ENCODE measurements at regions not wholly inside any gene's neighbourhood (a gene's known extent, or its start where the extent isn't known, plus 50 kb on each side); places are given as distances from the start of the nearest gene placed in this dataset.
A peak's percentile ranks its signal among the peaks of the same experiment; 100 is the strongest.
"Not testable (repeated sequence)": the region's sequence is repeated elsewhere in the genome, so short reads cannot be mapped to it uniquely, and the experiment has no call there.

DNA sequence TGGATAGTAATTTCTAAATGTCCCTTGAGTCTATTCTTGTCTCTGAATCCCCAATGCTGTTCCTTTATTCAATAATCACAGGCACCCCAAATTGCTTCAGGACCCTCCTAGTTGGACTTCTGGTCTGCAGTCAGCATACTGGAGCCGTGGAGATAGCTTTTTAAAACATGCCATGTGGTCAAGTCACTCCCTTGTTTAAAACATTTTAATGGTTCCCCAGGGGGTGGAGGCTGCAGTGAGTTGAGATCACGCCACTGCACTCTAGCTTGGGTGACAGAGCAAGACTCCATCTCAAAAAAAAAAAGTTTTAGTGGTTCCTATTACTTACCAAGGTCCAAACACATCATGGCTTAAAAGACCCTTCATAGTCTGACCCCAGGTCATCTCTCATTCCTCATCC lies 220.3 kb downstream of the ADAMTS15 start:
- Histone ChIP-seq H3K27me3 (no peaks in the 10 kb centered on the region), H3K4me1 (peaks cover 10% of the 10 kb centered on the region), H3K27ac (no peak overlapping the region), H3K9me3 (replicated peaks) (no peaks in the 10 kb centered on the region), H3K36me3 (no peaks in the 10 kb centered on the region), H3K4me3 (no peak overlapping the region)
- DNase-seq = no peak

DNA sequence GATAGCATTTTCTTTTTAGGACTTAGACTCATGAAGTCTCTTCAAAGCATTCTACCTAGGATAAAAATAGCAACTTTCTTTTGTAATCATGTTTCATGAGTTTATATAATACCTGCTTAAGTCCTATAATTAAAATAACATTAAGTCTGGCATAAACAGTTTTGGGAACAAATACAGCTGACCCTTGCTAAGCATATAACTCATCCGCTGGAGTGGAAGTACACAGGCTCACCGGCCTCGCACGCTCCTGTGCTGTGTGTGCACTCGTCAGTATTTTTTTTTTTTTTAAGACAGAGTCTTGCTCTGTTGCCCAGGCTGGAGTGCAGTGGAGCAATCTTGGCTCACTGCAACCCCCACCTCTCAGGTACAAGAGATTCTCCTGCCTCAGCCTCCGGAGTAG lies 221.8 kb downstream of the ADAMTS15 start:
- Histone ChIP-seq H3K9me3 (replicated peaks) (no peaks in the 10 kb centered on the region), H3K4me1 (peaks cover 23% of the 10 kb centered on the region), H3K36me3 (no peaks in the 10 kb centered on the region), H3K4me3 (no peak overlapping the region), H3K27me3 (no peaks in the 10 kb centered on the region), H3K27ac (no peak overlapping the region)
- DNase-seq = no peak

DNA sequence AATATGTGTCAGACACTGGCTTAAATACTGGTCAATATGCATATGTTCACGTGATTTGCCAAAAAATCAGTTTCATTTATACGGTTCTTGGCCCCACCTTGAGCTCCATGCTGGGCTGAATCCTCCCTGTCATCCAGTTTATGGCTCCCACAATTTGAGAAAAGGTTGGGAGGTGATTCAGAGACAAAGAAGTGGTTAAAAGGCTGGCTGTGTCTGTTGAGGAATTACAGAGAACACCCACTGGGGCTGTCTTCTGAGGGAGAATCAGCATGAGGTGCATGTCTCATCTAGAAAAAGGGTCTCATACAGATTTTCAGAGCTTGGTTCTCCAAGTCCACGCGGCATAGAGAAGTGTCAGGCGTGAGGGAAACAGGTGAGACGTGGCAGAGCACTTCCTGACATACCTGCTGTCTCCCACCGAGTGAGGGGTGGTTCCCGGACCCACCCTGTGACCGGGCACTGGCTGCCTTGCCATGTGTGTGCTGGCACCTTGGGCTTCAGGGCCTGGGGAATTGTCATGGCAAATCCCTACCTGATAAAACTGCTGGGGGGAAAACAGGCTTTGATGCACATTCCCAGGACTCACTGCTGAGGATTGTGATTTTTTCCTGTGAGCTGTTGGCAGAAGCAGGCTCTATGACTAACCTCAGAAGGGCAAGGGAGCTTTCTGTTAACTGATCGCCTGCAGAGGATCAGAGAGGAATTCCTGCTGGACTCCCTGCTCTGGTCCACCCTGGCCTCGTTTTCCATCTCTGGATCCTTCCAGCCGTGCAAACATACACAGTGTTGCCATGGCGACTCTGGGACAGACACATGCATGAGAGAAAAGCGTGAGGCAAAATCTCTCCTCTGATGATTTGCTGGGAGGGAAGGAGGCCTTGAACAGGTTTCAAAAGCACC lies 223.6 kb downstream of the ADAMTS15 start:
- no peaks in the 10 kb centered on the region for H3K36me3 ChIP-seq
- no peaks in the 10 kb centered on the region for H3K9me3 ChIP-seq (replicated peaks)
- H3K4me1 ChIP-seq = peaks cover 39% of the 10 kb centered on the region
- DNase-seq = peak in 1 of 2 experiments; percentile 16
- H3K27me3 ChIP-seq = no peaks in the 10 kb centered on the region
- no peak overlapping the region for H3K4me3 ChIP-seq
- H3K27ac ChIP-seq = no peak overlapping the region

GRCh38 chr11:130672911-130673310 lies 224.5 kb downstream of the ADAMTS15 start:
- H3K4me1 ChIP-seq = peaks cover 46% of the 10 kb centered on the region
- H3K27ac ChIP-seq = no peak overlapping the region
- peak in 1 of 2 experiments; percentile 23 for DNase-seq

DNA sequence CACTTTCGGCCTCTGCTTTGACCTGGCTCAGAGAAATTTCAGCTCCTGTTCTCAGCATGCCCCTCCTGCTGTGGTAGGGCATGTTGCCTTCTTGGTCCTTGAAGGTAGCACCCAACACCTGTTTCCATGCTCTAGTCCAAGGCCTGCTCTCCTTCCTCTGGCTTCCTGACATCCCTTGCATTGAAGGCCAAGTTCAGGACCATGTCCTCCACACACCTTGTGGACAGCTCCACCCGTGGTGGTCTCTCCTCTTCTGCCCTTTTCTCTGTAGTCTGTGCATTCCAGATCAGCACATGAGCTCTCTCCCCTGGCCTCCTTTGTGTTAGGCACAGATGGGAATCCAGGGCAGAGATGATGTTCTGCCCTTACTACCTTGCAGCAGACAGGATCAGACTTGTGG lies 225.3 kb downstream of the ADAMTS15 start:
- H3K27me3 ChIP-seq = no peaks in the 10 kb centered on the region
- no peak overlapping the region for H3K27ac ChIP-seq
- H3K36me3 ChIP-seq = no peaks in the 10 kb centered on the region
- peaks cover 49% of the 10 kb centered on the region for H3K4me1 ChIP-seq
- DNase-seq = peak; percentile 24 to 29
- no peak overlapping the region for H3K4me3 ChIP-seq
- H3K9me3 ChIP-seq (replicated peaks) = no peaks in the 10 kb centered on the region; the same call in none of the 2 replicates

More at GRCh38 chr11:130672911-130673310, 224.5 kb downstream of the ADAMTS15 start:
- Histone ChIP-seq H3K4me3 (no peak overlapping the region), H3K36me3 (no peaks in the 10 kb centered on the region), H3K9me3 (replicated peaks) (no peaks in the 10 kb centered on the region; the same call in 1 of the 2 replicates), H3K27me3 (no peaks in the 10 kb centered on the region)

- H3K36me3 ChIP-seq = no peaks in the 10 kb centered on the region
- H3K27me3 ChIP-seq = no peaks in the 10 kb centered on the region
- DNase-seq = peak in 1 of 2 experiments; percentile 52
- H3K27ac ChIP-seq = peak overlapping the region; percentile 87
- peaks cover 49% of the 10 kb centered on the region for H3K4me1 ChIP-seq
- no peak overlapping the region for H3K4me3 ChIP-seq
- no peaks in the 10 kb centered on the region; the same call in none of the 2 replicates for H3K9me3 ChIP-seq (replicated peaks)
These were observed 226.4 kb downstream of the ADAMTS15 start for GRCh38 chr11:130674686-130675308.

GRCh38 chr11:130675371-130675821 lies 227.0 kb downstream of the ADAMTS15 start:
- no peaks in the 10 kb centered on the region for H3K36me3 ChIP-seq
- H3K4me3 ChIP-seq = no peak overlapping the region
- H3K27ac ChIP-seq = peak overlapping the region; percentile 87
- no peaks in the 10 kb centered on the region for H3K27me3 ChIP-seq
- peak; percentile 93 to 96 for DNase-seq
- H3K9me3 ChIP-seq (replicated peaks) = no peaks in the 10 kb centered on the region; the same call in none of the 2 replicates
- peaks cover 49% of the 10 kb centered on the region for H3K4me1 ChIP-seq

GRCh38 chr11:130675917-130676316 lies 227.5 kb downstream of the ADAMTS15 start:
- Histone ChIP-seq H3K4me3 (no peak overlapping the region), H3K36me3 (no peaks in the 10 kb centered on the region), H3K9me3 (replicated peaks) (no peaks in the 10 kb centered on the region; the same call in none of the 2 replicates), H3K4me1 (peaks cover 49% of the 10 kb centered on the region), H3K27ac (peak overlapping the region; percentile 87), H3K27me3 (no peaks in the 10 kb centered on the region)
- DNase-seq = no peak

DNA sequence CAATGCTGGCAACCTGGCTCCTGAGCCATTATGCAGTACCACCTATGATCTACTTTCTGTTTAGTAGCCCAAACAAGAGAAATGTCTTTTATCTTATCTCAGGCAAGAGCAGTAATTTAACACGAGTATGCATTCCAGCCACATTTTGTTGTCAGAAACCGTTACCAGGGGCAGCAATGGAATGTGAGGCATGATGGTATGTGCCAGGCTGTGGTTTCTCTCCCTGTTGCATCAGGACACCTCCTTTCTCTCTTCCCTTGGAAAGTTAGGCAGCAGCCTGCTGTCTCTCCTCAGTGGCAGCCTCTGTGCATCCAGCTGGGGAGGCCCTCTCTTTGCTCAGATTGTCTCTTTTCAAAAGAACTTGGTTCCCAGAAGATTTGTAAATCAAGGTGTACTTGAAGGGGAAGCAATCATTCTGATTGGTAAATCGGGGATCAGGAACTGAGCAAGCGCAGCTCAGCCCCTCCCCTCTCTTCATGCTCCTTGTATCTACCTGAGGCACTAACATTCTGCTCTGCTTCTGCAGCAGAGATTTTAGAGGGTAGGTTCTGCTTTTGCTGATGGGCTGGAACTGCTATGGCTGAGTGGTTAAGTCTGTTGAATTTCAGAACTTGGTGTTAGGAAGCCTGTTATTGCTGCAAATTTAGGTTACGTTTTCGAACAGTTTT lies 229.2 kb downstream of the ADAMTS15 start:
- Histone ChIP-seq H3K27me3 (no peaks in the 10 kb centered on the region), H3K36me3 (no peaks in the 10 kb centered on the region), H3K9me3 (replicated peaks) (no peaks in the 10 kb centered on the region; the same call in none of the 2 replicates), H3K27ac (peak overlapping the region; percentile 53), H3K4me3 (no peak overlapping the region), H3K4me1 (peaks cover 47% of the 10 kb centered on the region)
- peak; percentile 51 to 63 for DNase-seq

DNA sequence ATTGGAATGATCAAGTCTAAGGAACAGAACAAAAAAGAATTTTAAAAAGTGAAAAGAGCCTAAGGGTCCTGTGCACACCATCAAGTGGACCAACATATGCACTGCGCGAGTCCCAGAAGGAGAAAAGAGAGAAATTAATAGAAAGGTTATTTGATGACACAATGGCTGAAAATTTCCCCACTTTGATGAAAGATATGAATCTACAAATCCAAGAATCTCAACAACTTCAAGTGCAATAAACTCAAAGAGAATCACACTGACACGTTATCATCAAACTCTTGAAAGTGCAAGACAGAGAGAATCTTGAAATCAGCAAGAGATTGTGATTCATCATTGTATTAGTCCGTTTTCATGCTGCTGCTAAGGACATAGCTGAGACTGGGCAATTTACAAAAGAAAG lies 230.8 kb downstream of the ADAMTS15 start:
- H3K36me3 ChIP-seq = no peaks in the 10 kb centered on the region
- H3K4me1 ChIP-seq = peaks cover 36% of the 10 kb centered on the region
- H3K9me3 ChIP-seq (replicated peaks) = no peaks in the 10 kb centered on the region; the same call in none of the 2 replicates
- no peak for DNase-seq
- H3K27ac ChIP-seq = no peak overlapping the region
- no peak overlapping the region for H3K4me3 ChIP-seq
- no peaks in the 10 kb centered on the region for H3K27me3 ChIP-seq

DNA sequence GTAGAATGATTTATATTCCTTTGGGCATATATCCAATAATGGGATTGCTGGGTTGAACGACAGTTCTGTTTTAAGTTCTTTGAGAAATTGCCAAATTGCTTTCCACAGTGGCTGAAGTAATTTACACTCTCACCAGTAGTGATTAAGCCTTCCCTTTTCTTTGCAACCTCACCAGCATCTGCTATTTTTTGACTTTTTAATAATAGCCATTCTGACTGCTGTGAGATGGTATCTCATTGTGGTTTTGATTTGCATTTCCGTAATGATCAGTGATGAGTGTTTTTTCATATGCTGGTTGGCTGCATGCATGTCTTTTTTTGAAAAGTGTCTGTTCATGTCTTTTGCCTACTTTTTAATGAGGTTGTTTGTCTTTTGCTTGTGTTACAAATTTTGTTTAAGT lies 233.8 kb downstream of the SNX19 start:
- not testable (repeated sequence) for H3K36me3 ChIP-seq; H3K27me3 ChIP-seq; H3K4me3 ChIP-seq; H3K27ac ChIP-seq; H3K4me1 ChIP-seq; DNase-seq; H3K9me3 ChIP-seq (replicated peaks)

DNA sequence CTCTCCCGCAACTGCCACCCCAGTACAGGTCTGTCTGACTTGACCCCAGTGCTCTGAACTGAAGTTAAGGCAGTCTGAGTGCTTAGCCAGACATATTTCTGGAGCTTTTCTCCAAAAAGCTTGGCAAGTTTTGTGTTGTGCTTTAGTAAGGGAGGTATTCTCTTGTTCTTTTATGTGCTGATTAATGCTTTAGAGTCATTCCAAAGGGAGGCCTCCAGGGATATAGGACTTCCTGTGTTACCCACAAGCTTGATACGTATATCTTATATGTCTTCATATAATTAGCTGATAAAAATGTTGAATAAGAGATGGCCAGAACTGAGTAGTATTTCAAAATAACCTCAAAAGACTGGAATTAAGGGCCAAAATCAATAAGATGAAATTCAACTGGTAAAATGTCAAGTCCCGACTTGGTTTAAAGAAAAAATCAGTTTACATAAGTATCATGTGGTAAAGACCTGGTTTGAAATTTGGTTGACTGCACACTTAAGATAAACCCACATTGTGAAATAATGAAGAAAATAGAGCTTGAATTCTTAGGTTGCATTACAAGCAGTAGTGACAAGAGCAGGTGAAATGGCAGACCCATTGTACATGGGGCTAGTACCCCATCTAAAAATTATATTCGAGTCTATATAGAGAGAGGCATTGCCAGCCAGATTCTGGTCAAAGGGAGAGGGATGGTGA lies 226.9 kb downstream of the SNX19 start:
- DNase-seq = no peak
- Histone ChIP-seq H3K4me1 (no peaks in the 10 kb centered on the region), H3K9me3 (replicated peaks) (no peaks in the 10 kb centered on the region), H3K4me3 (no peak overlapping the region), H3K27me3 (no peaks in the 10 kb centered on the region), H3K36me3 (no peaks in the 10 kb centered on the region), H3K27ac (no peak overlapping the region)

DNA sequence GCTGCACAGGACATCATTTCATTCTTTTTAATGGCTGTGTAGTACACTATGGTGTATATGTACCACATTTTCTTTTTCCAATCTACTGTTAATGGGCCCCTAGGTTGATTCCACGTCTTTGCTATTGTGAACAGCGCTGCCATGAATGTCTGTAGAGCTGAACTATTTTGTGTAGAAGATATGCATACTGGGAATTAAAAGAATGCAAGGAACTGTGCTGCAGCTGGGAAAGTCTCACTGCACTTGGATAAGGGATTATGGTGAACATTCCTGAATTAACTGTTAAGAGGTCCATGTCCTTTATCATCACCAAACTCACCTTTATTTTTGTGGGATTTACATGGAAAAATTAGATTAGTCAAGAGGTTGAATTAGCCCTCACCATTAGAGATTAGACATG lies 224.7 kb downstream of the SNX19 start:
- H3K4me1 ChIP-seq = no peaks in the 10 kb centered on the region
- H3K9me3 ChIP-seq (replicated peaks) = no peaks in the 10 kb centered on the region
- DNase-seq = no peak

DNA sequence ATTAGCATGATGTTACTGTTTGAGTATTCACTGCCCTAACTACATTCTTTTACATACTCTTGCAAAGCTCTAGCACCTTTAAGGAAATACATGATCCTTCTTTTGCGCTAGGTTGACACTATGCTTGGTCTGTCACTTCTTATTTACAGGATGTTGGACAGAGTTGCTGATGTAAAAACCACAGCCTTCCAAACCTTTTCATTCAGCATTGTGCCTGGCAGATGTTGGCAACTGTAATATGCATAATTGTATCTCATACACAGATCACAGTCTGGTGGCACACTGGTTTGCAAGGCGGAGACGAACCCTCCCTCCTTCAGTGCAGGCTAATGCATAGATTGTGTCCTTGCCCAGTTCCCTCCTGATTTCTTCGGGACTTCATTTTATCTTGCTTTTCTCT lies 224.1 kb downstream of the SNX19 start:
- DNase-seq = no peak
- H3K4me3 ChIP-seq = no peak overlapping the region
- no peaks in the 10 kb centered on the region for H3K36me3 ChIP-seq
- H3K27me3 ChIP-seq = no peaks in the 10 kb centered on the region
- no peak overlapping the region for H3K27ac ChIP-seq
- no peaks in the 10 kb centered on the region for H3K9me3 ChIP-seq (replicated peaks)
- H3K4me1 ChIP-seq = no peaks in the 10 kb centered on the region

More for the DNA sequence above, 224.7 kb downstream of the SNX19 start:
- Histone ChIP-seq H3K27ac (no peak overlapping the region), H3K27me3 (no peaks in the 10 kb centered on the region), H3K4me3 (no peak overlapping the region), H3K36me3 (no peaks in the 10 kb centered on the region)

All from SJCRH30 (cell line).